ENCODE measurements at regions not wholly inside any gene's neighbourhood (a gene's known extent, or its start where the extent isn't known, plus 50 kb on each side); places are given as distances from the start of the nearest gene placed in this dataset.

DNA sequence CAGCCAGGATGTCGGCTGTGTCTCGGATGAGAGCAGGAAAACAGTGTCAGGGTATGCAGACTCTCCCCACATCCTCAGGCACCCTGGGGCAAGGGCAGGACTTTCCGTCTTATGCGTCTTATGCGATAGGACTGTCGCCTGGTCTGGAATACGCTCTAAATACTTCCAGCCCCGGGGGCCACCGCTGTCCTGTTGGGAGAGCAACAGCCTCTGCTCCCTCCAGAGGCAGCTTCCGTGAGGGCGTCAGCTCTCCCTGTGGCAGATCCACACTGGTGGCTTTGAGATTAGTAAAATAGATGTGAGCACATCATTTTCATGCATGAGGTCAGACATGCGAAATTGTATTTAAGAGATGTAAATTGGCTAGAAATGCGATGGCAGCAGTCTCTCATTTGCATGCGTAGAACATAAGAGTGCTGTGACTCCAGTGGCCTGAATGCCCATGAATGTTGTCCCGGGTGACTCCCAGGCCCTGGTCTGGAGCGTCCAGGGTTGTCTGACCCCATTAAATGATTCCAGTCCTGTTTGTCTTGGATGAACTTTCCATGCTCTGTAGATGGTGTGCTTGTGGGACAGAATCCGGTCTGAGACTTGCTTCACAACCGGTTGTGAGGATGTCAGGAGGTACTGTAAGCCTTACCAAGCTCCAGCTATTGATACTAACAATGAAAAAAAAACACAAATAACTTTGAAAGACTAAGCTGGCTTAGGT lies 228.2 kb downstream of the SYK start:
- no peaks in the 10 kb centered on the region for H3K9me3 ChIP-seq
- H3K4me1 ChIP-seq: no peaks in the 10 kb centered on the region
- intact Hi-C loops (cut with DNase I): no loop called here
- WGBS, 2 donors: 70 to 84% methylated on average over 18 of the region's 18 CpGs
- H3K4me3 ChIP-seq (replicated peaks in 1 of 3): no peak overlapping the region
- H3K27me3 ChIP-seq: no peaks in the 10 kb centered on the region
- TF ChIP-seq CTCF (IDR thresholded peaks at IDR 0.05): no peak
- no peak for TF ChIP-seq POLR2A (IDR thresholded peaks at IDR 0.05)
- no peak overlapping the region for H3K27ac ChIP-seq
- H3K36me3 ChIP-seq: no peaks in the 10 kb centered on the region
- DNase-seq: no peak

DNA sequence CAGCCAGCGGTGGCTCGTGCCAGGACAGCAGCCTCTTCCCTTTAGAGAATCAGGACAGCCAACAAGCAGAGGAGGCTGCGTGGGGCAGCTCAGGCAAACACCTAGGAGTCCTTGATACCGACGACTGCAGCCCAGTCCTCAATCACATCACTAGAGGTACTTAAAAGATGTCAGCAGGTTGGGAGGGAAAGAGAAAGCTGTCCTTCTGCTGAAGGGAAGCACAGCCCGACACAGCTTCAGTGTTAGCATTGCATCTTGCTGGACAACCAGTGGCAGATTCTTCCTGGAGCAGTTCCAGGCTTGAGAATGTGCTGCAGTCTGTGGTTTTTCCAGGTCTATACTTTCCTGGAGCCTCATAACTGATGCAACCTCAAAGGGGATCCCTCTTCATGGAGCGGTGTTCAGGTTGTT lies 230.5 kb downstream of the SYK start:
- TF ChIP-seq POLR2A (IDR thresholded peaks at IDR 0.05) (no peak), CTCF (IDR thresholded peaks at IDR 0.05) (no peak)
- Histone ChIP-seq H3K27me3 (no peaks in the 10 kb centered on the region), H3K9me3 (no peaks in the 10 kb centered on the region), H3K4me1 (peaks cover 0 to 4% of the 10 kb centered on the region in 2 donors), H3K4me3 (replicated peaks in 1 of 3) (no peak overlapping the region), H3K36me3 (no peaks in the 10 kb centered on the region), H3K27ac (no peak overlapping the region)
- DNase-seq: no peak
- intact Hi-C loops (cut with DNase I): no loop called here
- WGBS, 2 donors: 76% methylated on average over 7 of the region's 7 CpGs

DNA sequence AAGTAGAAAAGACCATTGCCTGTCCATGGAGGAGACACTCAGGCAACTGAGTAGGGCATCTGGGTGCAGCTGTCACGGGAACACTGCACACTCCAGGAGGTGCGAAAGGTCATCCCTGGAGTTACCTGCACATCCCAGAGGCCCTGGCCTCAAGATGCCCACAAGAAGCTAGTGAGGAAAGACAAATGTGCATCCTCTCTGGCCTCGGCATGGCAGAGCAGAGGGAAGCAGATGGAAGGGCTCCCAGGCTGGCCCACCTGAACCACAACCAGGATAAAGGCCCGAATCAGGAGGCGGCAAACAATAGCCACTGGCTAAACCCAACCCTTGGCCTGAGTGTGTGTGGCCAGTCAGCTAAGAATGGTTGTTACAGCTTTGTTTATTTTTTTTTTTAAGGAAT lies 231.7 kb downstream of the SYK start:
- Histone ChIP-seq H3K36me3 (no peaks in the 10 kb centered on the region), H3K4me1 (peaks cover 0 to 16% of the 10 kb centered on the region in 2 donors), H3K4me3 (replicated peaks in 1 of 3) (no peak overlapping the region), H3K9me3 (no peaks in the 10 kb centered on the region), H3K27ac (no peak overlapping the region), H3K27me3 (no peaks in the 10 kb centered on the region)
- no peak for DNase-seq
- TF ChIP-seq POLR2A (IDR thresholded peaks at IDR 0.05): no peak
- TF ChIP-seq CTCF (IDR thresholded peaks at IDR 0.05): no peak
- intact Hi-C loops (cut with DNase I): no loop called here
- 96% methylated on average over 5 of the region's 5 CpGs for WGBS, 2 donors

DNA sequence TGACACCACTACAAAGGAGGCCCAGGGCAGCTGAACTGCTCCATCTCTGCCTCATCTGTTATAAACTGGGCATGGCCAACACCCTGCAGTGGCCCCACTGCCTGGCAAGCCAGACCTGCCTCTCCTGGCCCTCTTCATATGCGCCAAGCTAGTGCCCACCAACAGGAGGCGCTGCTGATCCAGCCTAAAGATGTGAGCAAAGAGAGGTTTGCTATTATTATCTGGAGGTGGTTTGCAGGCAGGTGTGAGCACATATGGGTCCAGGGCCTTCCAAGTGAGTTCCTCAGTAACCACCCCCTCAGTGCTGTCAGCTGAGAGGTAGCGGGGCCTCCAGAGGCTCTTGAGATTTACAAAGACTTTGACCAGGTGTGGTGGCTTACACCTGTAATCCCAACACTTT lies 232.2 kb downstream of the SYK start:
- 90 to 93% methylated on average over 2 to 3 of the region's 3 CpGs for WGBS, 2 donors

More for the DNA sequence above, 232.2 kb downstream of the SYK start:
- H3K9me3 ChIP-seq: no peaks in the 10 kb centered on the region
- no peaks in the 10 kb centered on the region for H3K36me3 ChIP-seq
- no peak for TF ChIP-seq POLR2A (IDR thresholded peaks at IDR 0.05)
- peak in 1 of 6 experiments; percentile 23 for TF ChIP-seq CTCF (IDR thresholded peaks at IDR 0.05)
- H3K4me1 ChIP-seq: peaks cover 0 to 21% of the 10 kb centered on the region in 2 donors
- H3K4me3 ChIP-seq (replicated peaks in 1 of 3): no peak overlapping the region
- peak in 1 of 2 donors; percentile 19 for DNase-seq
- intact Hi-C loops (cut with DNase I): no loop called here
- H3K27me3 ChIP-seq: no peaks in the 10 kb centered on the region
- H3K27ac ChIP-seq: no peak overlapping the region
